LNCAP (cell line): ENCODE measurements at regions not wholly inside any gene's neighbourhood (a gene's known extent, or its start where the extent isn't known, plus 50 kb on each side); places are given as distances from the start of the nearest gene placed in this dataset.

Source experiments
- CTCF ChIP-seq: fragments of 450-650 bp; IDR thresholded peaks from 2 replicates; pipeline ENCODE4 v1.5.1; 2017; ENCODE audit warnings: mild to moderate bottlenecking

- TF ChIP-seq CTCF: no peak
Observed at GRCh38 chr6:99819853-99820252, 174.2 kb downstream of the MCHR2 start.

GRCh38 chr6:99821164-99821563, 172.9 kb downstream of the MCHR2 start:
- no peak for TF ChIP-seq CTCF

GRCh38 chr6:99822741-99823512, 171.1 kb downstream of the MCHR2 start:
- peak; percentile 71 for TF ChIP-seq CTCF

- no peak for TF ChIP-seq CTCF
Observed at GRCh38 chr6:99833034-99833433, 161.0 kb downstream of the MCHR2 start.

- no peak for TF ChIP-seq CTCF
Observed at GRCh38 chr6:99836471-99836870, 157.6 kb downstream of the MCHR2 start.

- TF ChIP-seq CTCF: no peak
Observed at GRCh38 chr6:99838607-99839006, 155.4 kb downstream of the MCHR2 start.

GRCh38 chr6:99841297-99841696, 152.7 kb downstream of the MCHR2 start:
- no peak for TF ChIP-seq CTCF

- no peak for TF ChIP-seq CTCF
Observed at GRCh38 chr6:99846006-99846405, 148.0 kb downstream of the MCHR2 start.
